ENCODE measurements at regions not wholly inside any gene's neighbourhood (a gene's known extent, or its start where the extent isn't known, plus 50 kb on each side); places are given as distances from the start of the nearest gene placed in this dataset.
"Not testable (repeated sequence)": the region's sequence is repeated elsewhere in the genome, so short reads cannot be mapped to it uniquely, and the experiment has no call there.

- H3K4me3 ChIP-seq (ENCODE audit: low read length); DNase-seq; H3K4me1 ChIP-seq (ENCODE audit: control insufficient read depth, insufficient read depth, low read length); H3K36me3 ChIP-seq (ENCODE audit: control insufficient read depth, insufficient read depth, low read length); H3K9me3 ChIP-seq (ENCODE audit: control insufficient read depth, low read depth, low read length); H3K27ac ChIP-seq (ENCODE audit: low read length); H3K27me3 ChIP-seq (ENCODE audit: control insufficient read depth, insufficient read depth, low read length): not testable (repeated sequence)
- WGBS (ENCODE audit: insufficient coverage, low lambda C conversion rate): no CpG with 5 or more reads among the region's 2 CpGs
These were observed 591.7 kb downstream of the ALG10 start for GRCh38 chr12:34613988-34614387.

- no peaks in the 10 kb centered on the region for H3K36me3 ChIP-seq (ENCODE audit: control insufficient read depth, insufficient read depth, low read length)
- H3K4me3 ChIP-seq (ENCODE audit: low read length): no peak overlapping the region
- WGBS (ENCODE audit: insufficient coverage, low lambda C conversion rate): no CpG with 5 or more reads among the region's 7 CpGs
- no peaks in the 10 kb centered on the region for H3K9me3 ChIP-seq (ENCODE audit: control insufficient read depth, low read depth, low read length)
- no peaks in the 10 kb centered on the region for H3K27me3 ChIP-seq (ENCODE audit: control insufficient read depth, insufficient read depth, low read length)
- no peak for DNase-seq
- no peaks in the 10 kb centered on the region for H3K4me1 ChIP-seq (ENCODE audit: control insufficient read depth, insufficient read depth, low read length)
- no peak overlapping the region for H3K27ac ChIP-seq (ENCODE audit: low read length)
These were observed 602.8 kb downstream of the ALG10 start for GRCh38 chr12:34625116-34625515.

GRCh38 chr12:34626363-34627157, 604.3 kb downstream of the ALG10 start:
- Histone ChIP-seq H3K36me3 (ENCODE audit: control insufficient read depth, insufficient read depth, low read length) (no peaks in the 10 kb centered on the region), H3K9me3 (ENCODE audit: control insufficient read depth, low read depth, low read length) (no peaks in the 10 kb centered on the region), H3K27ac (ENCODE audit: low read length) (no peak overlapping the region), H3K4me1 (ENCODE audit: control insufficient read depth, insufficient read depth, low read length) (no peaks in the 10 kb centered on the region), H3K4me3 (ENCODE audit: low read length) (no peak overlapping the region), H3K27me3 (ENCODE audit: control insufficient read depth, insufficient read depth, low read length) (no peaks in the 10 kb centered on the region)
- WGBS (ENCODE audit: insufficient coverage, low lambda C conversion rate): 60% methylated on average over 1 of the region's 5 CpGs
- no peak for DNase-seq

Measured in large intestine (tissue), 3 donors.